ENCODE measurements at regions not wholly inside any gene's neighbourhood (a gene's known extent, or its start where the extent isn't known, plus 50 kb on each side); places are given as distances from the start of the nearest gene placed in this dataset.

DNA sequence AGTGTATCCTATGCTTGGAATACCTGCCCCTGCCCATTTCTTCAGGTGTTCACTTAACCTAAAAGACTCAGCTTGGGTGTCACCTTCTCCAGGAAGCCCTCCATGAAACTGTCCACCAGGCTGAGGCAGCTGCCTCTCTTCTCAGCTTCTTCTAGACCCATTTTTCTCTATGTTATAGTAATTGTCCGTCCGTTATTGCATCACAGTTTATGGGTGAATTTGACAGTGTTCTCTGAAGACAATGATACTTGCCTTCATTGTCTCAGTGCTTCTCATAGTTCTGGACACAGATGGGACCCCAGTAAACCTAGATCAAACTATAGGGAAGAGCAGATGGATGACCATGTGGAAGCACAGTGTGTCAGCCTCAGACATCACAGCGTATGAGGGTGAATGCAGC, 238.0 kb upstream of the MOCS1 start:
- TF ChIP-seq, protein P1, sequence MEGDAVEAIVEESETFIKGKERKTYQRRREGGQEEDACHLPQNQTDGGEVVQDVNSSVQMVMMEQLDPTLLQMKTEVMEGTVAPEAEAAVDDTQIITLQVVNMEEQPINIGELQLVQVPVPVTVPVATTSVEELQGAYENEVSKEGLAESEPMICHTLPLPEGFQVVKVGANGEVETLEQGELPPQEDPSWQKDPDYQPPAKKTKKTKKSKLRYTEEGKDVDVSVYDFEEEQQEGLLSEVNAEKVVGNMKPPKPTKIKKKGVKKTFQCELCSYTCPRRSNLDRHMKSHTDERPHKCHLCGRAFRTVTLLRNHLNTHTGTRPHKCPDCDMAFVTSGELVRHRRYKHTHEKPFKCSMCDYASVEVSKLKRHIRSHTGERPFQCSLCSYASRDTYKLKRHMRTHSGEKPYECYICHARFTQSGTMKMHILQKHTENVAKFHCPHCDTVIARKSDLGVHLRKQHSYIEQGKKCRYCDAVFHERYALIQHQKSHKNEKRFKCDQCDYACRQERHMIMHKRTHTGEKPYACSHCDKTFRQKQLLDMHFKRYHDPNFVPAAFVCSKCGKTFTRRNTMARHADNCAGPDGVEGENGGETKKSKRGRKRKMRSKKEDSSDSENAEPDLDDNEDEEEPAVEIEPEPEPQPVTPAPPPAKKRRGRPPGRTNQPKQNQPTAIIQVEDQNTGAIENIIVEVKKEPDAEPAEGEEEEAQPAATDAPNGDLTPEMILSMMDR (IDR thresholded peaks at IDR 0.05; ENCODE audit: control extremely low read depth, extremely low read depth), result no peak
- Histone ChIP-seq H3K27me3 (ENCODE audit: control insufficient read depth in 3 of 3, insufficient read depth in 3 of 3, low read length in 2 of 3) (no peaks in the 10 kb centered on the region), H3K9me3 (ENCODE audit: control insufficient read depth in 4 of 4, insufficient read depth in 3 of 4, low read length in 3 of 4) (peaks cover 0 to 5% (median 2%) of the 10 kb centered on the region in 4 donors), H3K4me3 (no peak overlapping the region), H3K9ac (ENCODE audit: insufficient read depth in 1 of 2, low read length in 2 of 2) (no peak overlapping the region), H3K27ac (ENCODE audit: low read depth in 1 of 2, low read length in 1 of 2) (no peak overlapping the region), H3K4me1 (ENCODE audit: control insufficient read depth in 5 of 5, insufficient read depth in 5 of 5, low read length in 5 of 5) (no peaks in the 10 kb centered on the region), H3K36me3 (ENCODE audit: control insufficient read depth in 4 of 4, insufficient read depth in 4 of 4, low read length in 4 of 4) (no peaks in the 10 kb centered on the region)
- 90 to 96% methylated on average over 3 of the region's 3 CpGs for WGBS, 2 donors
- ATAC-seq (ENCODE audit: insufficient read depth, low FRiP score), result no peak
- no peak for DNase-seq

DNA sequence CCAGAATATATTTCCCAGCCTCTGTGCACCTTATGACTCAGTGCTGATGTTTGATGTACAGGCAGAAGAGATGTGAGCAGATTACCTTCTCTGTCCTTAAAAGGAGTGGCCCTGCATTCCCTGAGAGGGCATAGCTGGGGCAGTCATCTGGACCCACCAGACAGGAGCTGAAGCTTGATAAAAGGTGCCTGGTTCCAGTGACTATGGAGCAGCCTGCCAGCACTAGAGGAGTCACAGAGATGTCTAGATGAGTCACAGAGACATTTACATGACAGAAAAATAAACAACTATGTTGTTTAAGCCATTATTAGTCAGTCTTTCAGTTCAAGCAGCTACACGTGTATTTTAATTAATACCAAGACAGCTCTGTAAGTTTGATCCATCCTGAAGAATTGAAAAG, 237.1 kb upstream of the MOCS1 start:
- Histone ChIP-seq H3K4me1 (ENCODE audit: control insufficient read depth in 5 of 5, insufficient read depth in 5 of 5, low read length in 5 of 5) (no peaks in the 10 kb centered on the region), H3K9ac (ENCODE audit: insufficient read depth in 1 of 2, low read length in 2 of 2) (no peak overlapping the region), H3K4me3 (no peak overlapping the region), H3K36me3 (ENCODE audit: control insufficient read depth in 4 of 4, insufficient read depth in 4 of 4, low read length in 4 of 4) (no peaks in the 10 kb centered on the region), H3K27ac (ENCODE audit: low read depth in 1 of 2, low read length in 1 of 2) (no peak overlapping the region), H3K27me3 (ENCODE audit: control insufficient read depth in 3 of 3, insufficient read depth in 3 of 3, low read length in 2 of 3) (no peaks in the 10 kb centered on the region), H3K9me3 (ENCODE audit: control insufficient read depth in 4 of 4, insufficient read depth in 3 of 4, low read length in 3 of 4) (peaks cover 0 to 3% (median under 1%) of the 10 kb centered on the region in 4 donors)
- TF ChIP-seq, protein P1 (IDR thresholded peaks at IDR 0.05; ENCODE audit: control extremely low read depth, extremely low read depth), result no peak
- no peak for DNase-seq
- WGBS, 2 donors, result 59 to 70% methylated on average over 1 of the region's 1 CpG
- ATAC-seq (ENCODE audit: insufficient read depth, low FRiP score), result no peak

DNA sequence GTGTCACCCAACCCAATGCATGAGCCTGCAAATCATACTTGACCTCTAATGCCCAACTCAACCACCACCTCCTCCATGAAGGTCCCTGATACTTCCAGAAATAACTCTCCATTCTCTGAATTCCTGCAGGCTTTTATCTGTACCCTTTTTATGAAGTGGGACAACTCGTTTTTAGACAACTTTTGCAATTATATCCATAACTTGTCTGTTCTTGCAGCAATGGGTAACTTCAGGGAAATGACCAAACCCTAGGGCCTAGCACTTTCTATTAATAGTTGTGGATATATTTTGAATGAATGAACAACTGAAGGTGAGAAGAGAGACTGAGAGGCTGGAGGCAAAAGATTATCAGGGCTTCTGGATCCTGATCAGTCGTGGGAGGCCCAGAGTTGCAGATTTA, 236.6 kb upstream of the MOCS1 start:
- Histone ChIP-seq H3K9me3 (ENCODE audit: control insufficient read depth in 4 of 4, insufficient read depth in 3 of 4, low read length in 3 of 4) (peaks cover 0 to 3% (median 0%) of the 10 kb centered on the region in 4 donors), H3K36me3 (ENCODE audit: control insufficient read depth in 4 of 4, insufficient read depth in 4 of 4, low read length in 4 of 4) (no peaks in the 10 kb centered on the region), H3K4me3 (no peak overlapping the region), H3K27me3 (ENCODE audit: control insufficient read depth in 3 of 3, insufficient read depth in 3 of 3, low read length in 2 of 3) (no peaks in the 10 kb centered on the region), H3K27ac (ENCODE audit: low read depth in 1 of 2, low read length in 1 of 2) (no peak overlapping the region), H3K4me1 (ENCODE audit: control insufficient read depth in 5 of 5, insufficient read depth in 5 of 5, low read length in 5 of 5) (no peaks in the 10 kb centered on the region), H3K9ac (ENCODE audit: insufficient read depth in 1 of 2, low read length in 2 of 2) (no peak overlapping the region)
- DNase-seq (no peak), ATAC-seq (ENCODE audit: insufficient read depth, low FRiP score) (no peak)
- WGBS, 2 donors, result 49 to 55% methylated on average over 2 of the region's 2 CpGs
- TF ChIP-seq, protein P1 (IDR thresholded peaks at IDR 0.05; ENCODE audit: control extremely low read depth, extremely low read depth), result no peak

DNA sequence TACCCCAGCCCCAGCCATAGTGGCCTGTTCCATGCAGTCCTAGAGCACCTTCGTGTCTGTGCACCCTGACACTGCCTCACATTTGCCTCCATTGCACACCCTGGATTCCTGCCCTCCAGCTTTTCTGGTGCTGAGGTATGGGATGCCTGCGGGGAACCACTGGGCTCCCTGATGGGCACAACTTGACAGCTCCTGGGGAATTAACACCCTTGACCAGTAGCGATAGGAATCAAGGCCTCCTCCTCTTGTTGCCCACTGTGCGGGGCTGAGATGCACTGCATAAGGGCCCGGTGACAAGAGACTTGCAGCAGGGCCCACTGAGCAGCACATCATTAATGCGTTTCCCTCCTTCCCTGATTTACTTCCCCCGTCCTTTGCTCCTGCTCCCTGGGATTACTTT, 235.6 kb upstream of the MOCS1 start:
- TF ChIP-seq, protein P1 (IDR thresholded peaks at IDR 0.05; ENCODE audit: control extremely low read depth, extremely low read depth), result no peak
- Histone ChIP-seq H3K27me3 (ENCODE audit: control insufficient read depth in 3 of 3, insufficient read depth in 3 of 3, low read length in 2 of 3) (no peaks in the 10 kb centered on the region), H3K4me3 (no peak overlapping the region), H3K9ac (ENCODE audit: insufficient read depth in 1 of 2, low read length in 2 of 2) (no peak overlapping the region), H3K4me1 (ENCODE audit: control insufficient read depth in 5 of 5, insufficient read depth in 5 of 5, low read length in 5 of 5) (no peaks in the 10 kb centered on the region), H3K36me3 (ENCODE audit: control insufficient read depth in 4 of 4, insufficient read depth in 4 of 4, low read length in 4 of 4) (no peaks in the 10 kb centered on the region), H3K27ac (ENCODE audit: low read depth in 1 of 2, low read length in 1 of 2) (no peak overlapping the region), H3K9me3 (ENCODE audit: control insufficient read depth in 4 of 4, insufficient read depth in 3 of 4, low read length in 3 of 4) (peaks cover 0 to 3% (median 0%) of the 10 kb centered on the region in 4 donors)
- no peak for ATAC-seq (ENCODE audit: insufficient read depth, low FRiP score)
- 64 to 77% methylated on average over 7 of the region's 7 CpGs for WGBS, 2 donors
- DNase-seq, result no peak
